ENCODE measurements at regions not wholly inside any gene's neighbourhood (a gene's known extent, or its start where the extent isn't known, plus 50 kb on each side); places are given as distances from the start of the nearest gene placed in this dataset.

GRCh38 chr16:86986809-86987487 lies 330.2 kb downstream of the C16orf95 start:
- TF ChIP-seq, protein P1, sequence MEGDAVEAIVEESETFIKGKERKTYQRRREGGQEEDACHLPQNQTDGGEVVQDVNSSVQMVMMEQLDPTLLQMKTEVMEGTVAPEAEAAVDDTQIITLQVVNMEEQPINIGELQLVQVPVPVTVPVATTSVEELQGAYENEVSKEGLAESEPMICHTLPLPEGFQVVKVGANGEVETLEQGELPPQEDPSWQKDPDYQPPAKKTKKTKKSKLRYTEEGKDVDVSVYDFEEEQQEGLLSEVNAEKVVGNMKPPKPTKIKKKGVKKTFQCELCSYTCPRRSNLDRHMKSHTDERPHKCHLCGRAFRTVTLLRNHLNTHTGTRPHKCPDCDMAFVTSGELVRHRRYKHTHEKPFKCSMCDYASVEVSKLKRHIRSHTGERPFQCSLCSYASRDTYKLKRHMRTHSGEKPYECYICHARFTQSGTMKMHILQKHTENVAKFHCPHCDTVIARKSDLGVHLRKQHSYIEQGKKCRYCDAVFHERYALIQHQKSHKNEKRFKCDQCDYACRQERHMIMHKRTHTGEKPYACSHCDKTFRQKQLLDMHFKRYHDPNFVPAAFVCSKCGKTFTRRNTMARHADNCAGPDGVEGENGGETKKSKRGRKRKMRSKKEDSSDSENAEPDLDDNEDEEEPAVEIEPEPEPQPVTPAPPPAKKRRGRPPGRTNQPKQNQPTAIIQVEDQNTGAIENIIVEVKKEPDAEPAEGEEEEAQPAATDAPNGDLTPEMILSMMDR (IDR thresholded peaks at IDR 0.05 in 2 of 3, conservative IDR thresholded peaks at IDR 0.05 in 1 of 3; ENCODE audit: control insufficient read depth in 2 of 3, extremely low read depth in 1 of 3, insufficient read depth in 1 of 3, low read depth in 3 of 3, low read length in 3 of 3), result no peak
- no peak for TF ChIP-seq STAT1 (conservative IDR thresholded peaks at IDR 0.05)
- no peak for TF ChIP-seq BACH1 (IDR thresholded peaks at IDR 0.05; ENCODE audit: borderline replicate concordance)
- no peak for TF ChIP-seq EP300 (IDR thresholded peaks at IDR 0.05; ENCODE audit: borderline replicate concordance in 1 of 2, control insufficient read depth in 1 of 2, low read depth in 2 of 2, low read length in 2 of 2)
- TF ChIP-seq CHD2 (IDR thresholded peaks at IDR 0.05; ENCODE audit: borderline replicate concordance, low read depth, low read length), result no peak
- no peak for TF ChIP-seq MXI1 (IDR thresholded peaks at IDR 0.05; ENCODE audit: low read depth, low read length)
- no peak for TF ChIP-seq SPI1 (IDR thresholded peaks at IDR 0.05; ENCODE audit: borderline replicate concordance, insufficient read depth, low read depth, low read length)
- TF ChIP-seq ZNF274 (IDR thresholded peaks at IDR 0.05; ENCODE audit: insufficient read depth, insufficient read length), result no peak
